HPDE6-E6E7 (cell line): ENCODE measurements at regions not wholly inside any gene's neighbourhood (a gene's known extent, or its start where the extent isn't known, plus 50 kb on each side); places are given as distances from the start of the nearest gene placed in this dataset.
A peak's percentile ranks its signal among the peaks of the same experiment; 100 is the strongest.
"Not testable (repeated sequence)": the region's sequence is repeated elsewhere in the genome, so short reads cannot be mapped to it uniquely, and the experiment has no call there.

Experiments used
- DNase-seq: peaks from one replicate; pipeline ENCODE4 v3.0.0; 2011; ENCODE audit warnings: missing footprints; ENCODE audit errors: extremely low spot score

DNA sequence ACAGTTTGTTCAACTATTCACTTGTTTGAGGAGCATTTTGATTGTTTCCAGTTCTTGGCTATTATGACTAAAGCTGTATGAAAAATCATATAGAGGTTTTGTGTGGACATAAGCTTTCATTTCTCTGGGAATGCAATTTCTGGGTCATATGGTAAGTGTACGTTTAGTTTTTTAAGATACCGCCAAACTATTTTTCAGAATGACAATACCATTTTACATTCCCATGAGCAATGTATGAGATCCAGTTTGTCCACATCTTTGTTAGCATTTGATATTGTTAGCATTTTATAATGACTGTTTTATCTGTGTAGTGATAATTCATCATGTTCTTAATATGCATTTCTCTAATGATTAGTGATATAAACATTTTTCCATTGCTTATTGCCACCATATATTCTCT is 258.7 kb upstream of the CTNNB1 start:
- no peak for DNase-seq

DNA sequence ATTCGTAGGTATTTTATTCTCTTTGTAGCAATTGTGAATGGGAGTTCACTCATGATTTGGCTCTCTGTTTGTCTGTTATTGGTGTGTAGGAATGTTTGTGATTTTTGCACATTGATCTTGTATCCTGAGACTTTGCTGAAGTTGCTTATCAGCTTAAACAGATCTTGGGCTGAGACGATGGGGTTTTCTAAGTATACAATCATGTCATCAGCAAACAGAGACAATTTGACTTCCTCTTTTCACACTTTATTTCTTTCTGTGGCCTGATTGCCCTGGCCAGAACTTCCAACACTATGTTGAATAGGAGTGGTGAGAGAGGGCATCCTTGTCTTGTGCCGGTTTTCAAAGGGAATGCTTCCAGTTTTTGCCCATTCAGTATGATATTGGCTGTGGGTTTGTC is 252.3 kb upstream of the CTNNB1 start:
- not testable (repeated sequence) for DNase-seq

DNA sequence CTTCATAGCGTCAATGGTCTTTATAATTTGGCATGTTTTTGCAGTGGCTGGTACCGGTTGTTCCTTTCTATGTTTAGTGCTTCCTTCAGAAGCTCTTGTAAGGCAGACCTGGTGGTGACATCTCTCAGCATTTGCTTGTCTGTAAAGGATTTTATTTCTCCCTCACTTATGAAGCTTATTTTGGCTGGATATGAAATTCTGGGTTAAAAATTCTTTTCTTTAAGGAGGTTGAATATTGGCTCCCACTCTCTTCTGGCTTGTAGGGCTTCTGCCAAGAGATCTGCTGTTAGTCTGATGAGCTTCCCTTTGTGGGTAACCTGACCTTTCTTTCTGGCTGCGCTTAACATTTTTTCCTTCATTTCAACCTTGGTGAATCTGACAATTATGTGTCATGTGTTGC is 250.0 kb upstream of the CTNNB1 start:
- DNase-seq, result not testable (repeated sequence)

DNA sequence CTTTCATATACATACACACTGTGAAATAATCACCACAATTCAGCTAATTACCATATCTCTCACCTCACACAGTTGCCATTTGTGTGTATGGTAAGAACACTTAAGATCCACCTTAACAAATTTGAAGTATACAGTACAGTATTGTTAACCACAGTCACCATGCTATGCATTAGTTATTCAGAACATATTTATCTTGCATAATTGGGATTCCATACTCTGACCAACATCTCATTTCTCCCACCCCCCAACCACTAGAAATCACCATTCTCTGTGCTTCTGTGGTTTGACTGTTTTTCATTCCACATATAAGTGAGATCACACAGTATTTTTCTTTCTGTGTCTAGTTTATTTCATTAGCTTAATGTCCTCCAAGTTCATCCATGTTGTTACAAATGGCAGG is 247.7 kb upstream of the CTNNB1 start:
- DNase-seq, result no peak

DNA sequence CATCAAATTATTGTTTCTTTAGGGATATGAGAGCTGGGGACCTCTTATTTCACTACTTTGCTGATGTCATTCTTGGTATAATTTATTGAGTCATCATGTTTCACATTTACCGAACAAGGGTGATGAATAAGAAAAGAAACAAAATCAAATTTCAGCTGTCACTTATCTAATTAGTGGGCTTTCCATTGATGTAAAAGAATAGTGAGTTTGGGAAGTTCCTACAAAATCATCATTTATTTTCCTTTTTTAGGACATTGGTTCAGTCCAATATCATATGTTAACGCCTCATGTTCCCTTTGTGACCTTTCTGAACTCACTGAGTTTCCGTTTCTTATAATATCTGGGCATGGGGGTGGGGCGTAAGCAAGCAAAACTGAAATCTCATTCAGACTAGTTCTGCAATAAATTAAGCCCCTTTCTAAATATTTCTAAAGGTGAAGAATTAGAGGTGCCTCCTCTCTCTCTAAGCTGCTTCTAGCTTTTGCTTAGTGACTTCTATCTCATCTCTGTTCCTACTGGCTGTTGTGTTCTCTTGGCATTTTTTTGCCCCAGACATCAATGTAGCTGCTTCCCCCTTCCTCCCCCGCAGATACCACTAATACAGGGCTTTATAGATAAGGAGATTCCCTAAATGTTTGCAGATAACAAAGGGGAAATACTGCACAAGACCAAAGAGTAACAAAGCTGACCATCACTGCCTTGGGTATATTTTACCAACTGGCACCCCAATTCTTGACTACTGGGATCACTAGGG is 238.0 kb upstream of the CTNNB1 start:
- no peak for DNase-seq

DNA sequence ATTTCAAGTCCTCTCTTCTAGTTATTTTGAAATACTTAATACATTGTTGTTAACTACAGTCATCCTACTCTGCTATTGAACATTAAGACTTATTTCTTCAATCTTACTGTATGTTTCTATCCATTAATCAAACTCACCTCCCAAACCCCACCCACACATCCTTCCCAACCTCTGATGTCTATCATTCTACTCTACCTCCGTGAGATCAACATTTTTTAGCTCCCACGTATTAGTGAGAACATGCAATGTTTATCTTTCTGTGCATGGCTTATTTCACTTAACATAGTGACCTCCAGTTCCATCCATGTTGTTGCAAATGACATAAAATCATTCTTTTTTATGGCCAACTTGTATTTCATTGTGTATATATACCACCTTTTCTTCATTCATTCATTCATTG is 236.6 kb upstream of the CTNNB1 start:
- DNase-seq, result no peak

DNA sequence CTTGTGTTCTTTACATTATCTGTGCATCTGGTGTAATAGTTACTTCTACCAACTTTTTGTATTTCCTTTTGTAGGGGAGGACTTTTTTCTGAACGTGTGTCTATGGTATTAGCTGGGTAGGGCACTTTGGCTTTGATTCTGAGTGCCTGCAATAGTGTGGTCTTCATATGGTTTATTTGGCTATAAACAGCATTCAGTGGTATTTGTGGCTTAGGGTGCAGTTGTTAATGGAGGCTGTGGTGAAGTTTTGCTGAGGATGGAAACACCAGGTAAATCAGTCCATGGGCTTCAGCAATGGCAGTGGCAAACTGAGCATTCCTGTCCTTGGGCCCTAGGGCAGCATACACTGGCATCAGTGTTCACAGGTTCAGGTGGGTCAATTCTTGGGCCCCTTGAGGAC is 230.6 kb upstream of the CTNNB1 start:
- DNase-seq, result no peak

DNA sequence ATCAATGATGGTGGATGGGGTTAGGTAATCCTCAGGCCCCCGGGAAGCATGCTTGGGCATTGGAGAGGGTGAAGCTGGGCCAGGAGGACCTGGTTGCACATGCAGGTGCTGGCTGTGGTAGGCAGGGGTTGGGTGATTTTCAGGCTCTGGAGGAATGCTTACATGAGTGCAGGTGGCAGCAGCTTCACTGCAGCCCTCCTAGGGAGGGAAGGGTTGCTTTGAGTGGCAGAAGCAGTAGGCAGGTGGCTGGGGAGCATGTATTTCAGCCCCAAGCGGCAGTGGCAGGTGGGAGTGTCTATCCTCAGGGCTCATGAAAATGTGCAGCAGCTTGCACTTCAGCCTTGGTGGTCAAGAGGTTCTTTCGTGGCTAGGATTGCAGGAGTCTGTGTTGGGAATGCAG is 230.0 kb upstream of the CTNNB1 start:
- DNase-seq, result no peak

DNA sequence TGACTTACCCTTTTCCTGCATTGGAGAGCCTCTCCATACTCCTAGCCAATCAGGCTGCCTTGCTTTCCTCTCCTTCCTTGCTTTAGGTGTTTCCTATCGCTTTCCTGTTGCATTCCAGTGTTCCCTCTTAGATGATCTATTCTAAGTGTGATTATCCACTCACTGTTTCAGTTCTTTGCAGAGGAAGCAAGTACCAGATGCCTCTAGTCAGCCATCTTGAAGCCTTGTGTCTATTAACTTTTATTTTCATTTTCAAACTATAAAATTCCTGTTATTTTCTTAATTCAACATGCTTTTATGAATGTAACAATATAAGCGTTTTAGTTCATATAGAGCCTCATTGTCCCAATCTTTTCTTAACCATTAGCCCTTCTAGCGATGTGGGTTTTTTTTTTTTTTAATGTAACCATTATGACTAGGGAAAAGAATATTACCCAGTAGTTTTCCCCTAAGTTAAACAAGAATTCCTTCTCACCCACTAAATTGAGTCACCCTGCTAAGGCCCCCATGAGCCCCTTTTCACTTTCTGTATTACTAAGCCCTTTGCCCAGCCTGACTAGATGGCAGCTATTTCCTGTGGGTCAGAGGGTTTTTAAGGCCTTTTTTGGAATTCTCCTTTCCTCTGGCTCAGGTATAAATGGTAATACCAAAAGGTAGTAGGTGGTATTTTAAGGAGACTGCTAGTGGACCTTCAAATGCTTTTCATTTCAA is 229.4 kb upstream of the CTNNB1 start:
- DNase-seq, result no peak

DNA sequence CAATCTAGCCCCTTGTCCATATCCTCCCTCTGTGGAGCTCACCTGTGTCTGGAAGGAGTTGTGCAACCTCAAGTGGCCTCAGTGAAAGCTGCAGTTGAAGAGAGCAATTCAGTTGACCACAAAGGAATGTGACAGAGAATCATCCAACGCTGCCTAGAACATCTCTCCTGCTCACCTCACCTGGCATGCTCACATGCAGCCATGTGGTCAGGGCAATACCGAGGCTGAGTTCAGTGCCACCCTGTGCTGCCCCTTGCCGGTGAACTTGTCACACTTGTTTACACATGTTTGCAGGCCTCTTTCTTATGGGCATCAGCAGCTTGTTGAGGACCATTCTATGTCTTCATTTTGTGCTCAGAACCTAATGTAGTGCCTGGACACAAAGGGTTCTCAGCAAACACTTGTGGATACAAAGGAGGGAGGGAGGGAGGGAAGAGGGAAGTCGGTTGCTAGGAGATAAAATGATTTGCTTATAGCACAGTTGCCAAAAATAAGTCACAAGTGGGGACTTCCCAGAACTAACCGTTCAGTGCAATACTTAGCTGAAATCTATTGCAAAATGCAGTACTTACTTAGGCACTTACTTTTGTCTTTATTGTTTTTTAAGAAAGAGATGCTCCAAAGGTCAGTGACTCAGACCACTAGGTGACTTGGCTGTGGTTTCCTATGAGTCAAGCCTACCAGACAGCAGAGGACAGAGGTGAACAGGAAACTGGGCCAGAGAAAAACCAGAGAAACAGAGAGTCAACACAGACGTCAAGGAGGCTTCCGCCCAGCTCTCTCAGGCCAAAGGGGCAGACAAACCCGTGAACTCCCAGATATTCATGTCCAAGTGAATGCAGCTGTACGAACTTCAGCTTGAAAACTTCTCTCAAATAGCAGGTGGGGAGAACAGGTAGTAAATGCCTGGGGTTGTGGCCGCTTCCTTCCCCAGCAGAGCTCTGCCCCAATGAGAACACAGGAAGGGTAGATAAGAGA is 227.8 kb upstream of the CTNNB1 start:
- DNase-seq, result peak; percentile 38

DNA sequence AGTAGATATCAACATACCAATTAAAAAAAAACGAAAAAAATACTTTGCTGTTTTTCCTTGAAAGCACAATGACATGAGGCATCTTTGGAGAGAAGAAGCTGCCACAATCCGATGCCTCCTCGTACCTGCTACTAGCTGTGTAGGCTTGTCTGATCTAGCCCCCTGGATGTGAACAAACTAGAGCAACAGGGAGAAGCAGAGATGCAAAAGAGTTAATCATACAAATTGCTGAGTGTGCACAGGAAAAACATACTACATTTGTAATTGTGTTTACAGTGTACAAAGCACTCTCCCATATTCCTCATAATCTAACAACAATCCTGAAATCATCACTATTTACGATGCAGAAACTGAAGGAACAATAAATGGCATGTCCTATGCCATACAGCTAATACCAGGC is 227.0 kb upstream of the CTNNB1 start:
- DNase-seq, result no peak

DNA sequence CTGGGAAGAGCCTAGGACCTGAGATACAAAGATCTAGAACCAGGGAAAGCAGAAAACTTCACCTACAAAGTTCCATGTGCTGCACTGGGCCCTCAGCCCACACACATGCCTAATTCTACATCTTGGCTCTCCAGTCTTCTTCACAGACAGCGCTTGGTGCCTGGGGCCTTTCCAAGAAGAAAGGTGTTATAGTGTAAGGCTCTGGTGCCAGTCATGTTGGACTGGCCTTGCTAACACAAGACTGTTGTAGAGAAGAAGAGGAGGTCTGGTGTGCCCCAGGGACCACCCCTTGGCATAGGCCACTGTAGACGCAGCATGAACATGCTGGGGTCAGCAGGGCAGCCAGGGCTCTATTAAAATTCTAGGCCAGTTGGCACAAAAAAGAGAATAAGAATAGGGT is 226.2 kb upstream of the CTNNB1 start:
- no peak for DNase-seq

DNA sequence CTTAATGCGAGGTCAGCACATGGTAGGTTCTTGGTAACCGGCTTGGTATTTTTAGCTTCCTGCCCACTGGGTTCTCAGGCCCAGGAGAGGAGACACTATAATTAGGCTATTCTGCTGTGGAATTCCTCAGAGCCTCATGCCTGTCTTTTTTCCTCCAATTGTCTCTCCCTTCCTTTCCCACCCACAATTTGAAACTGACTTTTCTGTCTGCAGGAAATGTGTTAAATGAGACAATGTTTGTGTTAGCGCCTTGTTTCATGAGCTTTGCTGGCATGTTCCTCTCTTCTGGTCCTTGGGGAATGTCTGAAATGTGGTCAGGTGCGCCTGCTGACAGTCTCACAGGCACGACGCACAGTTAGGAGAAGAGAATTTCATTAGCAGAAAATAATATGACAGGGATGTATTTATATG is 223.6 kb upstream of the CTNNB1 start:
- no peak for DNase-seq

DNA sequence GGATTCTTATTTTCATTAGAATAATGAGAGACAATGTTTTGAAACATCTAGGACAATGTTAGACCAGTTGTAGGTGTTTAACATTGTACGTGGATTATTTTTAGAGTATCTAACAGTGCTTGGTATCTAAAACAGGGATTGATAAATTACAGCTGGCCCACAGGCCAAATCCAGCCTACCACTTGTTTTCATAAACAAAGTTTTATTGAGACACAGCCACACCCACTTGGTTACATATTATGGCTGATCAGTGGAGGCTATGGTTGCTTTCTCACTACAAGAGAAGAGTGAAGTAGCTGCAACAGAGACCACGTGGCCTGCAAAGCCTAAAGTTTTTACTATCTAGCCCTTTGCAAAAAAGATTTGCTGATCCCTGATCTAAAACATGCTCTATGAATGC is 223.1 kb upstream of the CTNNB1 start:
- DNase-seq, result no peak

DNA sequence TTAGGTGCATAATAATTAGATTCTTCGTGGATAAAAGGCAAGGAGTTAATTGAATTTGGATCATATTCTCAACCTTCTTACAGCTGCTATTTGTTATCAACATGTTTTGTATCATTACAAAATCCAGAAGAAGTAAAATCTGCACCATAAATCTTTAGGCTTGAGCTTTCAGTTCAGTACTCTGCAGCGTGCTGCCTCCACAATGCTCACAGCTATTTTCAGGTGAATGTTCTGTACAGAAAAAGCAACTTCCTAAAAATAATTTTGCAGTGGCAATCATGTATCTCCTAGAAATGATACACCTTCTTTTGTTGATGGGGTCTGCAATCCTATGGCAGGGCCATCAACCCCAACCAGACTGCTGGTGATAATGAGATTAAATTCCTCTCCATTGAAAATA is 220.9 kb upstream of the CTNNB1 start:
- DNase-seq, result no peak

DNA sequence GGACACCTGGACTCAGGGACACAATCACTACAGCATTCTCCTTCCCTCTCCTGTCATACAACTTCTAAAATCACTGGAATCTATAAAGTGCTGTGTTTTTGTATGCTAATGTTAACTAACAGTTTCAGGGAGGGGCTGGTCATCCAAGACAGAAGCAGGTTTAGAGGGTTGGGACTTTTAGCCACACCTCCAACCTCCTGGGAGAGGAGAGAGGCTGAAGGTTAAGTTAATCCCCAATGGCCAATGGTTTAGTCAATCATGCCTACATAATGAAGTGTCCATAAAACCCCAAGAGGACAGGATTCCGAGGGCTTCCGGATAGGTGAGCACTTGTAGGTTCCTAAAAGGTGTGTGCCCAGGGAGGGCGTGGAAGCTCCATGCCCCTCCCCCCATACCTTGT is 219.3 kb upstream of the CTNNB1 start:
- no peak for DNase-seq

DNA sequence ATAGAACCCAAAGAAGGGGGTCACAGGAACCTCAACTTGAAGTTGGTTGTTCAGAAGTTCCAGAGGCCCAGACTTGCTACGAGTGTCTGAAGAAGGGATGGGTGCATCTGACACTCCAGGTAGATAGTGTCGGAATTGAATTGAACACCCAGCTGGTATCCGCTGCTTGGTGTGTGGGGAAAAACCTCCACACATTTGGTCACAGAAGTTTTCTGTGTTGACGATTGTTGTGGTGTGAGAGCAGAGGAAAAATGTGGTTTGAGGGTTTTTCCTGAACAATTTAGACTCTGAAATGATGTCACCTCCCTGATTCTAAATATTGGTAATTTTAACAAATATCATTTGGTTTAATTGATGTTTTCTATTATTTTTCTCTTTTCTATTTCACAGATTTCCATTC is 218.8 kb upstream of the CTNNB1 start:
- DNase-seq, result no peak

DNA sequence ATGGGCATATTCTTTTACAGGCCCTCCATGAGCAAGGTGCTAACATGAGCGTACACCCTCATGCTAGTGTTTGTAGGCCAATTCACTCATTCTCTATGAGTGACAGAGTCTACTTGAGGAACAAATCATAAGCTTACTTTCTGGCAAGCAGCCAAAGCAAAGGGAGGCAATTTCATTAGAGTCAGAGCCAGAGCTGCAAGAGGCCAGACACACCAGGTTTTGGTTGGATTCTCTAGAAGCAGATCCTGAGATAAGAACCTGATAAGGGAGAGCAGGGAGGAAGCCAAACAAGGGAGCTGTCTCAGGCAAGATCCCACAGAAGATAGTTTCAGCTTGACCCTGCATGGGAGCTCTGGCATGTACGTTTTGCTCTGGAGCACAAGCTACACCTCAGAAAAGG is 214.1 kb upstream of the CTNNB1 start:
- DNase-seq, result no peak

DNA sequence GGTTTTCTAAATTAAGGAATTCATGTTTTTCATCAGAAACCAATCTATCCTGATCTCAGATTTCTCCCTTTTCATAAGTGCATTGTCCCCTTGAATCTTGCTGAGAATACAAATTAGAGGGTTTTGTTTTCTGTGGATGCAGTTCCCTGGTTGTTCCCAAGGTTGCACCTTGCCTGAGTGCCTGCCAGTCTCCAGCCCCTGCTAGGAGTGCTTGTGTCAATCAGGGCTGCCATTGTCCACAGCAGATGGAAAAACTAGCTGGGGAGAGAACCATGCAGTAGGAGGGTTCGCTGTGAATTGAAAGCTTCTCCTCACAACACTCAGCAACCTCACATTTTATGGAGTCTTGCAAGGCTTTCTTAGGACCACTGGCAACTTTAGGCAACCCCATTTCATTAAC is 210.8 kb upstream of the CTNNB1 start:
- no peak for DNase-seq

DNA sequence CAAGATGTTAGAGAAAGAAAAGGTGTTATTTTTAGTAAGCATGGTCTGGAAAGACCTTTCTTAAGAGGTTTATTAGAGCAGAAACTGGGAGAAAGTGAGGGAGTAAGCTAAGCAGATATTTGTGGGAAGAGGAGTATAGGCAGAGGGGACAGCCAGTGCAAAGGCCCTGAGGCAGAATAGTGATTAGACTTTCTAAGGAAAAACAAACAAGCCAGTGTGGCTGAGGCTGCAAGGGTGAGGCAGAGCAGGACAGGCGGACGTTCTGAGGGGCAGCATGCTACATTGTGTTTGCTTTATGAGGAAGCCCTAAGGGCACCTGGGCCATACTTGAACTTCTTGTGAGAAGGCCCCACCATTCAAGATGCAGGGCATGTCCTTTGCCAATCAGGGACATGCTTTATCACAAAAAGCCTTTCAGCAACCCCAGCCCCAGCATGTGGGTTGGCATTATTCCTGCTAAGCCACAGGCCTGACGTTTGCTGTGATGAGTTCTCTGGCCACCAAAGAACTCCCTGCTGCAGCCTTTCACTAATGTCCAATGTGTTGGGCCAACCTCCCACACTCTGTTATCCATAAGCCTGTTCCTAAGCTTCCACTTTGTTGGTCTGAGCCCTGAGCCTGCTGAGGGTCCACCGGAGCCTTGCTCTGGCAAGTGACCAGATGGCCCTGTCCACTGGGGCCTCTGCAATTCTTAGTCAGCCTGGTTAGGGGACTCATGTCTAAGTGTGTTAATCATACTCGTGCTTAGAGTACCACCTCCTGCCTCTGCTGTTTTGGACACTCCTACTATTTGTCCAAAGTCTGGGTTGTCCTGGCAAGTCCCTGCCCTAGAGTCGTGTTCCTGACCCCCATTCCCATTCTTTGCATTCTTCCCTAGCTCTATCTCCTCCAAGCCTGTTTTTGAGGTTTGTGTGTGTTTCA is 209.9 kb upstream of the CTNNB1 start:
- no peak for DNase-seq

DNA sequence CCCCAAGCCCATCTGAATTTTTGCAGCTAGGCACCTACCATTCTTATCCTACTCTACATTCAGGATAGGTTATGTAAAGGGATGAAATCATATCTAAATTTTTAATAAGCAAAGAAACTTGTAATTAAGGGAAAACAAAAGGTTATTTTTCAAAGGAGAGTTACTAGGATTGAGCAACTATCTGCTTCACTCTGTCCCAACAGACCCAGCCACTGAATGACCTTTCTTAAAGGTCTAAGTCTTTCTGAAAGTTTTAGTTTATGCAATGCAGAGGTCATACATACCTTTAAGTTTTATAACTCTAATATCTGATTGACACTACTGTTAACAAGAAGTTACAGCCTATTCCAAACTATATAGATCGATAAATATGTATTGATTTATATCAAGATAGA is 209.2 kb upstream of the CTNNB1 start:
- no peak for DNase-seq
